ENCODE measurements at regions not wholly inside any gene's neighbourhood (a gene's known extent, or its start where the extent isn't known, plus 50 kb on each side); places are given as distances from the start of the nearest gene placed in this dataset.
"Not testable (repeated sequence)": the region's sequence is repeated elsewhere in the genome, so short reads cannot be mapped to it uniquely, and the experiment has no call there.

- Mint-ChIP-seq H3K9me3 (no peaks in the 10 kb centered on the region), H3K36me3 (no peaks in the 10 kb centered on the region)
- ATAC-seq, result no peak
These were observed 52.6 kb upstream of the JUN start for GRCh38 chr1:58836408-58836807.

GRCh38 chr1:58837886-58838285 lies 54.0 kb upstream of the JUN start:
- no peak for DNase-seq (ENCODE audit: low spot score in 2 of 2)
- Mint-ChIP-seq H3K36me3 (no peaks in the 10 kb centered on the region), H3K27ac (no peak overlapping the region), H3K9me3 (no peaks in the 10 kb centered on the region)
- no peak for ATAC-seq

More at GRCh38 chr1:58836408-58836807, 52.6 kb upstream of the JUN start:
- no peak for DNase-seq (ENCODE audit: low spot score in 2 of 2)
- H3K27ac Mint-ChIP-seq, result no peak overlapping the region

- Mint-ChIP-seq H3K27ac (no peak overlapping the region), H3K9me3 (no peaks in the 10 kb centered on the region), H3K36me3 (no peaks in the 10 kb centered on the region)
- DNase-seq (ENCODE audit: low spot score in 2 of 2) (no peak), ATAC-seq (no peak)
These were observed 55.4 kb upstream of the JUN start for GRCh38 chr1:58839147-58839795.

GRCh38 chr1:58839846-58840835 lies 56.3 kb upstream of the JUN start:
- Mint-ChIP-seq H3K27ac (no peak overlapping the region), H3K36me3 (no peaks in the 10 kb centered on the region), H3K9me3 (no peaks in the 10 kb centered on the region)
- no peak for DNase-seq (ENCODE audit: low spot score in 2 of 2)
- no peak for ATAC-seq

GRCh38 chr1:58841455-58841854 lies 57.6 kb upstream of the JUN start:
- ATAC-seq, result no peak
- DNase-seq (ENCODE audit: low spot score in 2 of 2), result no peak
- H3K36me3 Mint-ChIP-seq, result no peaks in the 10 kb centered on the region
- no peaks in the 10 kb centered on the region for H3K9me3 Mint-ChIP-seq
- no peak overlapping the region for H3K27ac Mint-ChIP-seq

- no peaks in the 10 kb centered on the region for H3K36me3 Mint-ChIP-seq
- DNase-seq (ENCODE audit: low spot score in 2 of 2) (no peak), ATAC-seq (no peak)
- H3K27ac Mint-ChIP-seq, result no peak overlapping the region
- H3K9me3 Mint-ChIP-seq, result no peaks in the 10 kb centered on the region
These were observed 59.1 kb upstream of the JUN start for GRCh38 chr1:58842941-58843340.

- H3K36me3 Mint-ChIP-seq, result no peaks in the 10 kb centered on the region
- no peak overlapping the region for H3K27ac Mint-ChIP-seq
- ATAC-seq, result no peak
- no peak for DNase-seq (ENCODE audit: low spot score in 2 of 2)
- H3K9me3 Mint-ChIP-seq, result no peaks in the 10 kb centered on the region
These were observed 60.3 kb upstream of the JUN start for GRCh38 chr1:58844176-58844575.

- DNase-seq (ENCODE audit: low spot score in 2 of 2), result no peak
- Mint-ChIP-seq H3K27ac (no peak overlapping the region), H3K9me3 (no peaks in the 10 kb centered on the region), H3K36me3 (no peaks in the 10 kb centered on the region)
- no peak for ATAC-seq
These were observed 62.1 kb upstream of the JUN start for GRCh38 chr1:58845942-58846341.

GRCh38 chr1:58848818-58849411 lies 65.1 kb upstream of the JUN start:
- Mint-ChIP-seq H3K9me3 (no peaks in the 10 kb centered on the region), H3K27ac (no peak overlapping the region), H3K36me3 (no peaks in the 10 kb centered on the region)
- no peak for DNase-seq (ENCODE audit: low spot score in 2 of 2)
- peak in 1 of 2 donors; percentile 74 for ATAC-seq

GRCh38 chr1:58849551-58849950 lies 65.7 kb upstream of the JUN start:
- Mint-ChIP-seq H3K36me3 (no peaks in the 10 kb centered on the region), H3K27ac (no peak overlapping the region)
- ATAC-seq, result no peak

GRCh38 chr1:58850636-58851035 lies 66.8 kb upstream of the JUN start:
- Mint-ChIP-seq H3K9me3 (no peaks in the 10 kb centered on the region), H3K36me3 (no peaks in the 10 kb centered on the region), H3K27ac (no peak overlapping the region)
- DNase-seq (ENCODE audit: low spot score in 2 of 2) (no peak), ATAC-seq (no peak)

More at GRCh38 chr1:58849551-58849950, 65.7 kb upstream of the JUN start:
- no peak for DNase-seq (ENCODE audit: low spot score in 2 of 2)
- H3K9me3 Mint-ChIP-seq, result no peaks in the 10 kb centered on the region

- no peaks in the 10 kb centered on the region for H3K36me3 Mint-ChIP-seq
These were observed 69.1 kb upstream of the JUN start for GRCh38 chr1:58852731-58853485.

GRCh38 chr1:58854576-58854975 lies 70.7 kb upstream of the JUN start:
- Mint-ChIP-seq H3K36me3 (no peaks in the 10 kb centered on the region), H3K9me3 (no peaks in the 10 kb centered on the region), H3K27ac (no peak overlapping the region)
- no peak for ATAC-seq
- no peak for DNase-seq (ENCODE audit: low spot score in 2 of 2)

More at GRCh38 chr1:58852731-58853485, 69.1 kb upstream of the JUN start:
- Mint-ChIP-seq H3K9me3 (no peaks in the 10 kb centered on the region), H3K27ac (no peak overlapping the region)
- ATAC-seq (no peak), DNase-seq (ENCODE audit: low spot score in 2 of 2) (no peak)

GRCh38 chr1:58855274-58856165 lies 71.7 kb upstream of the JUN start:
- ATAC-seq, result no peak
- no peak for DNase-seq (ENCODE audit: low spot score in 2 of 2)
- H3K9me3 Mint-ChIP-seq, result no peaks in the 10 kb centered on the region
- no peaks in the 10 kb centered on the region for H3K36me3 Mint-ChIP-seq
- no peak overlapping the region for H3K27ac Mint-ChIP-seq

- not testable (repeated sequence) for DNase-seq (ENCODE audit: low spot score in 2 of 2); H3K9me3 Mint-ChIP-seq; ATAC-seq; H3K36me3 Mint-ChIP-seq; H3K27ac Mint-ChIP-seq
These were observed 72.4 kb upstream of the JUN start for GRCh38 chr1:58856281-58856680.
